Endothelial cell of umbilical vein (primary cell): ENCODE measurements at regions not wholly inside any gene's neighbourhood (a gene's known extent, or its start where the extent isn't known, plus 50 kb on each side); places are given as distances from the start of the nearest gene placed in this dataset.
"Not testable (repeated sequence)": the region's sequence is repeated elsewhere in the genome, so short reads cannot be mapped to it uniquely, and the experiment has no call there.

Experiments
- CTCF ChIP-seq, 2 donors: IDR thresholded peaks; 1 replicate in 1 of 2; 2 replicates in 1 of 2; pipeline ENCODE4 v1.5.1; 2011; ENCODE audit warnings: low read length in 2 of 2, mild to moderate bottlenecking in 2 of 2, moderate library complexity in 2 of 2, control low read depth in 1 of 2, inconsistent platforms in 1 of 2, low read depth in 1 of 2; ENCODE audit not compliant: insufficient read depth in 1 of 2; ENCODE audit errors: extremely low read depth in 1 of 2
- EZH2 ChIP-seq: IDR thresholded peaks from 2 replicates; pipeline ENCODE4 v1.6.1; 2012; ENCODE audit warnings: borderline replicate concordance, low read depth, mild to moderate bottlenecking, moderate library complexity, low read length, inconsistent platforms; ENCODE audit not compliant: severe bottlenecking
- GATA2 ChIP-seq: IDR thresholded peaks from 2 replicates; pipeline ENCODE4 v1.7.0; 2011; ENCODE audit warnings: low read depth, mild to moderate bottlenecking, moderate library complexity, mixed read lengths, low read length; ENCODE audit not compliant: insufficient read length, insufficient read depth
- MAX ChIP-seq: IDR thresholded peaks from 2 replicates; pipeline ENCODE4 v1.6.1; 2011; ENCODE audit not compliant: insufficient read depth, insufficient read length

GRCh38 chrX:26755760-26756159 lies 539.8 kb downstream of the MAGEB5 start:
- not testable (repeated sequence) for TF ChIP-seq CTCF (IDR thresholded peaks at IDR 0.05; ENCODE audit: extremely low read depth in 1 of 2, insufficient read depth in 1 of 2, low read depth in 1 of 2, low read length in 2 of 2); EZH2; GATA2; MAX
